ENCODE measurements at regions not wholly inside any gene's neighbourhood (a gene's known extent, or its start where the extent isn't known, plus 50 kb on each side); places are given as distances from the start of the nearest gene placed in this dataset.
"Not testable (repeated sequence)": the region's sequence is repeated elsewhere in the genome, so short reads cannot be mapped to it uniquely, and the experiment has no call there.

GRCh38 chr3:82586414-82586813 is 825.0 kb upstream of the GBE1 start:
- no peak for TF ChIP-seq RARB (CRISPR knock-in tag; IDR thresholded peaks at IDR 0.05)
- no peak for TF ChIP-seq TOX (CRISPR knock-in tag; IDR thresholded peaks at IDR 0.05; ENCODE audit: borderline replicate concordance)
- TF ChIP-seq, protein P1, sequence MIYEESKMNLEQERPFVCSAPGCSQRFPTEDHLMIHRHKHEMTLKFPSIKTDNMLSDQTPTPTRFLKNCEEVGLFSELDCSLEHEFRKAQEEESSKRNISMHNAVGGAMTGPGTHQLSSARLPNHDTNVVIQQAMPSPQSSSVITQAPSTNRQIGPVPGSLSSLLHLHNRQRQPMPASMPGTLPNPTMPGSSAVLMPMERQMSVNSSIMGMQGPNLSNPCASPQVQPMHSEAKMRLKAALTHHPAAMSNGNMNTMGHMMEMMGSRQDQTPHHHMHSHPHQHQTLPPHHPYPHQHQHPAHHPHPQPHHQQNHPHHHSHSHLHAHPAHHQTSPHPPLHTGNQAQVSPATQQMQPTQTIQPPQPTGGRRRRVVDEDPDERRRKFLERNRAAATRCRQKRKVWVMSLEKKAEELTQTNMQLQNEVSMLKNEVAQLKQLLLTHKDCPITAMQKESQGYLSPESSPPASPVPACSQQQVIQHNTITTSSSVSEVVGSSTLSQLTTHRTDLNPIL (CRISPR knock-in tag; IDR thresholded peaks at IDR 0.05; ENCODE audit: low read depth): no peak
- TF ChIP-seq, protein P2, sequence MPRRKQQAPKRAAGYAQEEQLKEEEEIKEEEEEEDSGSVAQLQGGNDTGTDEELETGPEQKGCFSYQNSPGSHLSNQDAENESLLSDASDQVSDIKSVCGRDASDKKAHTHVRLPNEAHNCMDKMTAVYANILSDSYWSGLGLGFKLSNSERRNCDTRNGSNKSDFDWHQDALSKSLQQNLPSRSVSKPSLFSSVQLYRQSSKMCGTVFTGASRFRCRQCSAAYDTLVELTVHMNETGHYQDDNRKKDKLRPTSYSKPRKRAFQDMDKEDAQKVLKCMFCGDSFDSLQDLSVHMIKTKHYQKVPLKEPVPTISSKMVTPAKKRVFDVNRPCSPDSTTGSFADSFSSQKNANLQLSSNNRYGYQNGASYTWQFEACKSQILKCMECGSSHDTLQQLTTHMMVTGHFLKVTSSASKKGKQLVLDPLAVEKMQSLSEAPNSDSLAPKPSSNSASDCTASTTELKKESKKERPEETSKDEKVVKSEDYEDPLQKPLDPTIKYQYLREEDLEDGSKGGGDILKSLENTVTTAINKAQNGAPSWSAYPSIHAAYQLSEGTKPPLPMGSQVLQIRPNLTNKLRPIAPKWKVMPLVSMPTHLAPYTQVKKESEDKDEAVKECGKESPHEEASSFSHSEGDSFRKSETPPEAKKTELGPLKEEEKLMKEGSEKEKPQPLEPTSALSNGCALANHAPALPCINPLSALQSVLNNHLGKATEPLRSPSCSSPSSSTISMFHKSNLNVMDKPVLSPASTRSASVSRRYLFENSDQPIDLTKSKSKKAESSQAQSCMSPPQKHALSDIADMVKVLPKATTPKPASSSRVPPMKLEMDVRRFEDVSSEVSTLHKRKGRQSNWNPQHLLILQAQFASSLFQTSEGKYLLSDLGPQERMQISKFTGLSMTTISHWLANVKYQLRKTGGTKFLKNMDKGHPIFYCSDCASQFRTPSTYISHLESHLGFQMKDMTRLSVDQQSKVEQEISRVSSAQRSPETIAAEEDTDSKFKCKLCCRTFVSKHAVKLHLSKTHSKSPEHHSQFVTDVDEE (CRISPR knock-in tag; IDR thresholded peaks at IDR 0.05): no peak
- TF ChIP-seq BACH2 (CRISPR knock-in tag; IDR thresholded peaks at IDR 0.05; ENCODE audit: borderline replicate concordance): no peak
- no peak for TF ChIP-seq ZNF70 (CRISPR knock-in tag; IDR thresholded peaks at IDR 0.05)
- TF ChIP-seq PPARA (CRISPR knock-in tag; IDR thresholded peaks at IDR 0.05; ENCODE audit: borderline replicate concordance): no peak
- TF ChIP-seq GLIS3 (CRISPR knock-in tag; IDR thresholded peaks at IDR 0.05): no peak
- TF ChIP-seq ZNF8 (CRISPR knock-in tag; IDR thresholded peaks at IDR 0.05): no peak
- no peak for TF ChIP-seq ZNF565 (CRISPR knock-in tag; conservative IDR thresholded peaks at IDR 0.05; ENCODE audit: low read depth)
- no peak for TF ChIP-seq SNAI2 (CRISPR knock-in tag; IDR thresholded peaks at IDR 0.05)
- TF ChIP-seq POU6F1 (CRISPR knock-in tag; IDR thresholded peaks at IDR 0.05; ENCODE audit: borderline replicate concordance, low read depth): no peak
- ATAC-seq: no peak

DNA sequence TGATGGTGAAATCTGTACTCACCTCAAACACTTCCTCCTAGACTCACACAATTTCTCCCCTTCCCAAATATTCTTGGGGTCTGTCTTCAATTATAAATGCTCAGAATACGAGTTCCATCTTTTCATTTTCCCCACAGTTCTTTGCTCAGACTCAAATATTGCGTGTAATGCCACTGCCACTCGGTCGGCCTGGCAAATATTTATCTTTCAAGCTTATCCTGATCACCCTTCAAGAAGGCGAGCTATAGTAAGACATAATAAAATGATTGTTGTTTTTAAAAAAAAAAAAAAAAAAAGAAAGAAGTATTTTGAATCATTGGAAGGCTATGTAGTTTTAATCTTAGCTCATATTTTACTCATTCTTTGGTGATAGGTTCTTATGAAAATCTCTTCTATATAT is 824.6 kb upstream of the GBE1 start:
- not testable (repeated sequence) for ATAC-seq

- not testable (repeated sequence) for ATAC-seq
These were observed 824.1 kb upstream of the GBE1 start for GRCh38 chr3:82585591-82585990.

DNA sequence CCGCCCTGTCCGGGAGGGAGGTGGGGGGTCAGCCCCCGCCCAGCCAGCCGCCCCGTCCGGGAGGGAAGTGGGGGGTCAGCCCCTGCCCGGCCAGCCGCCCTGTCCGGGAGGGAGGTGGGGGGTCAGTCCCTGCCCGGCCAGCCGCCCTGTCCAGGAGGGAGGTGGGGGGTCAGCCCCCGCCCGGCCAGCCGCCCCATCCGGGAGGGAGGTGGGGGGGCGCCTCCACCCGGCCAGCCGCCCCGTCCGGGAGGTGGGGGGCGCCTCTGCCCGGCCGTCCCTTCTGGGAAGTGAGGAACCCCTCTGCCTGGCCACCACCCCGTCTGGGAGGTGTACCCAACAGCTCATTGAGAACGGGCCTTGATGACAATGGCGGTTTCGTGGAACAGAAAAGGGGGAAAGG is 823.4 kb upstream of the GBE1 start:
- ATAC-seq: not testable (repeated sequence)

- not testable (repeated sequence) for ATAC-seq
These were observed 823.0 kb upstream of the GBE1 start for GRCh38 chr3:82584415-82584814.

- no peak for ATAC-seq
- TF ChIP-seq ISL1 (CRISPR knock-in tag; IDR thresholded peaks at IDR 0.05): no peak
- TF ChIP-seq, protein P2 (CRISPR knock-in tag; IDR thresholded peaks at IDR 0.05): no peak
- TF ChIP-seq ZFP3 (CRISPR knock-in tag; IDR thresholded peaks at IDR 0.05): no peak
- no peak for TF ChIP-seq ESRRG (CRISPR knock-in tag; IDR thresholded peaks at IDR 0.05)
- no peak for TF ChIP-seq GLIS3 (CRISPR knock-in tag; IDR thresholded peaks at IDR 0.05)
- no peak for TF ChIP-seq TOX (CRISPR knock-in tag; IDR thresholded peaks at IDR 0.05; ENCODE audit: borderline replicate concordance)
- TF ChIP-seq POU6F1 (CRISPR knock-in tag; IDR thresholded peaks at IDR 0.05; ENCODE audit: borderline replicate concordance, low read depth): no peak
- no peak for TF ChIP-seq CSDC2 (CRISPR knock-in tag; IDR thresholded peaks at IDR 0.05)
- no peak for TF ChIP-seq ZNF8 (CRISPR knock-in tag; IDR thresholded peaks at IDR 0.05)
- TF ChIP-seq, protein P1 (CRISPR knock-in tag; IDR thresholded peaks at IDR 0.05; ENCODE audit: low read depth): no peak
- no peak for TF ChIP-seq PATZ1 (CRISPR knock-in tag; IDR thresholded peaks at IDR 0.05; ENCODE audit: borderline replicate concordance)
- TF ChIP-seq ZNF565 (CRISPR knock-in tag; conservative IDR thresholded peaks at IDR 0.05; ENCODE audit: low read depth): no peak
- no peak for TF ChIP-seq TCF4 (CRISPR knock-in tag; IDR thresholded peaks at IDR 0.05; ENCODE audit: borderline replicate concordance)
- no peak for TF ChIP-seq OSR1 (CRISPR knock-in tag; IDR thresholded peaks at IDR 0.05)
- TF ChIP-seq SNAI2 (CRISPR knock-in tag; IDR thresholded peaks at IDR 0.05): no peak
These were observed 819.9 kb upstream of the GBE1 start for GRCh38 chr3:82581350-82581749.
